Stomach (tissue), 4 donors: ENCODE measurements at regions not wholly inside any gene's neighbourhood (a gene's known extent, or its start where the extent isn't known, plus 50 kb on each side); places are given as distances from the start of the nearest gene placed in this dataset.

Source experiments
- CTCF ChIP-seq, 7 experiments: fragments of 450-650 bp in 4 of 7; fragments of 200-600 bp in 3 of 7; sonication (generic) in 3 of 7; IDR thresholded peaks; one replicate each; pipeline ENCODE4 v1.5.1; 2016 to 2019; ENCODE audit warnings: antibody characterized with exemption in 7 of 7, control low read depth in 2 of 7, mild to moderate bottlenecking in 1 of 7
- POLR2A ChIP-seq, 4 donors: fragments of 450-650 bp; IDR thresholded peaks; one replicate each; pipeline ENCODE4 v1.6.1; 2016; ENCODE audit warnings: antibody characterized with exemption in 4 of 4, control low read depth in 2 of 4, mild to moderate bottlenecking in 1 of 4, moderate library complexity in 1 of 4
- POLR2AphosphoS5 ChIP-seq, 3 donors: sonication (generic); formaldehyde crosslinking; IDR thresholded peaks; one replicate each; pipeline ENCODE4 v1.6.1; 2016; ENCODE audit warnings: antibody characterized with exemption in 3 of 3

- no peak for TF ChIP-seq CTCF (IDR thresholded peaks at IDR 0.05)
- TF ChIP-seq POLR2A (IDR thresholded peaks at IDR 0.05): no peak
- no peak for TF ChIP-seq POLR2AphosphoS5 (IDR thresholded peaks at IDR 0.05)
These were observed 50.2 kb upstream of the SMIM36 start for GRCh38 chr17:55561316-55561972.
